B cell (primary cell): ENCODE measurements at regions not wholly inside any gene's neighbourhood (a gene's known extent, or its start where the extent isn't known, plus 50 kb on each side); places are given as distances from the start of the nearest gene placed in this dataset.

Source experiments
- ATAC-seq: fragments of 200-7000 bp; cut with Tn5 transposase; one replicate; pipeline ENCODE4 v1.10.0; 2021; ENCODE audit warnings: low read depth, mild to moderate bottlenecking, moderate number of reproducible peaks, moderate library complexity
- CTCF ChIA-PET: fragments of 350-600 bp; sonication (Branson Sonifier 250); formaldehyde crosslinking; loops from one replicate; lab custom pipeline; 2021; ENCODE audit warnings: antibody characterized with exemption, inconsistent platforms; lab: Charles Lee
- POLR2A ChIA-PET: fragments of 350-600 bp; sonication (Branson Sonifier 250); formaldehyde crosslinking; loops from one replicate; lab custom pipeline; 2021; ENCODE audit warnings: antibody characterized with exemption; lab: Charles Lee
- DNase-seq: peaks from one replicate; pipeline ENCODE4 v3.0.0; 2013
- H2AFZ ChIP-seq: 2 replicates; pipeline ENCODE4 v1.6.1; 2012; ENCODE audit warnings: mild to moderate bottlenecking, low read depth, low read length; ENCODE audit not compliant: insufficient read depth, poor library complexity, severe bottlenecking
- H3K27ac ChIP-seq, 2 donors: 1 replicate in 1 of 2; 2 replicates in 1 of 2; pipeline ENCODE4 v1.5.1; 2012 to 2013; ENCODE audit warnings: low read length in 2 of 2, mild to moderate bottlenecking in 2 of 2, moderate library complexity in 1 of 2
- H3K27me3 ChIP-seq, 4 experiments: fragments of 200-600 bp in 1 of 4; sonication (generic) in 1 of 4; replicated peaks in 1 of 4; 1 replicate in 2 of 4; 2 replicates in 2 of 4; pipeline versions ENCODE4 v1.6.1 to v1.7.0; 2013 to 2016; ENCODE audit warnings: low read length in 3 of 4, mild to moderate bottlenecking in 2 of 4, mixed read lengths in 1 of 4, moderate library complexity in 1 of 4; ENCODE audit not compliant: insufficient read depth in 4 of 4, control insufficient read depth in 3 of 4; ENCODE audit errors: control extremely low read depth in 1 of 4
- H3K36me3 ChIP-seq, 2 experiments: replicated peaks in 1 of 2; 1 replicate in 1 of 2; 2 replicates in 1 of 2; pipeline versions ENCODE4 v1.6.1 to v1.7.1; 2013; ENCODE audit warnings: low read length in 1 of 2; ENCODE audit not compliant: insufficient read depth in 2 of 2, control insufficient read depth in 1 of 2; ENCODE audit errors: control extremely low read depth in 1 of 2, extremely low read depth in 1 of 2
- H3K4me1 ChIP-seq, 2 donors: fragments of 200-600 bp in 1 of 2; sonication (generic) in 1 of 2; 1 replicate in 1 of 2; 2 replicates in 1 of 2; pipeline versions ENCODE4 v1.5.1 to v1.6.1; 2013 to 2017; ENCODE audit warnings: low read length in 2 of 2; ENCODE audit not compliant: control insufficient read depth in 2 of 2, insufficient read depth in 2 of 2
- H3K4me2 ChIP-seq: replicated peaks from 2 replicates; pipeline ENCODE3; 2012; ENCODE audit warnings: mild to moderate bottlenecking, low read depth, low read length; ENCODE audit not compliant: poor library complexity, severe bottlenecking
- H3K4me3 ChIP-seq, 5 experiments: fragments of 200-600 bp in 1 of 5; sonication (generic) in 1 of 5; 1 replicate in 3 of 5; 2 replicates in 2 of 5; pipeline versions ENCODE4 v1.5.1 to v1.7.0; 2011 to 2016; ENCODE audit warnings: low read length in 4 of 5, mild to moderate bottlenecking in 4 of 5, low read depth in 2 of 5, control low read depth in 1 of 5, moderate library complexity in 1 of 5; ENCODE audit not compliant: insufficient read depth in 1 of 5; ENCODE audit errors: control extremely low read depth in 1 of 5, extremely low read depth in 1 of 5
- H3K79me2 ChIP-seq: fragments of 200-600 bp; sonication (generic); one replicate; pipeline ENCODE4 v1.6.0; 2016; ENCODE audit warnings: low read length; ENCODE audit not compliant: control insufficient read depth, insufficient read depth
- H3K9ac ChIP-seq: fragments of 200-600 bp; sonication (generic); 2 replicates; pipeline ENCODE4 v1.6.1; 2017; ENCODE audit warnings: mild to moderate bottlenecking, low read length, moderate library complexity
- H3K9me3 ChIP-seq, 3 donors: one replicate each; pipeline versions ENCODE4 v1.6.1 to v1.7.1; 2013; ENCODE audit warnings: low read length in 2 of 3; ENCODE audit not compliant: control insufficient read depth in 2 of 3, insufficient read depth in 1 of 3; ENCODE audit errors: control extremely low read depth in 1 of 3
- H4K20me1 ChIP-seq: 2 replicates; pipeline ENCODE4 v1.6.0; 2012; ENCODE audit warnings: mild to moderate bottlenecking, low read length; ENCODE audit not compliant: insufficient read depth, control insufficient read depth, poor library complexity, severe bottlenecking
- H3K27ac Mint-ChIP-seq: one replicate; pipeline ENCODE4 v1.8.0; 2021; ENCODE audit warnings: mixed read lengths
- H3K27me3 Mint-ChIP-seq: one replicate; pipeline ENCODE4 v1.8.0; 2021; ENCODE audit warnings: mixed read lengths
- H3K4me1 Mint-ChIP-seq: one replicate; pipeline ENCODE4 v1.8.0; 2021; ENCODE audit warnings: mixed read lengths
- H3K4me3 Mint-ChIP-seq: one replicate; pipeline ENCODE4 v1.8.0; 2021; ENCODE audit warnings: mixed read lengths
- H3K9me3 Mint-ChIP-seq: one replicate; pipeline ENCODE4 v1.8.0; 2022; ENCODE audit warnings: mixed read lengths; ENCODE audit not compliant: insufficient read depth
- CTCF ChIP-seq: fragments of 200-600 bp; IDR thresholded peaks from one replicate; pipeline ENCODE4 v1.8.0; 2022; ENCODE audit warnings: antibody characterized with exemption, mild to moderate bottlenecking
- EZH2 ChIP-seq: IDR thresholded peaks from 2 replicates; pipeline ENCODE4 v1.6.1; 2012; ENCODE audit warnings: borderline replicate concordance, low read depth, mild to moderate bottlenecking, moderate library complexity, low read length; ENCODE audit not compliant: insufficient read depth, poor library complexity, severe bottlenecking
- WGBS: methylation state at CpG from one replicate; pipeline ENCODE4 v1.1.5; 2013; ENCODE audit warnings: missing lambda C conversion rate; ENCODE audit not compliant: insufficient coverage; 5-methylcytosine and 5-hydroxymethylcytosine counted together
- intact Hi-C: fragments of 100-400 bp; cut with micrococcal nuclease; formaldehyde crosslinking; loops from one replicate; pipeline ENCODE4 v1.10.0; 2022

DNA sequence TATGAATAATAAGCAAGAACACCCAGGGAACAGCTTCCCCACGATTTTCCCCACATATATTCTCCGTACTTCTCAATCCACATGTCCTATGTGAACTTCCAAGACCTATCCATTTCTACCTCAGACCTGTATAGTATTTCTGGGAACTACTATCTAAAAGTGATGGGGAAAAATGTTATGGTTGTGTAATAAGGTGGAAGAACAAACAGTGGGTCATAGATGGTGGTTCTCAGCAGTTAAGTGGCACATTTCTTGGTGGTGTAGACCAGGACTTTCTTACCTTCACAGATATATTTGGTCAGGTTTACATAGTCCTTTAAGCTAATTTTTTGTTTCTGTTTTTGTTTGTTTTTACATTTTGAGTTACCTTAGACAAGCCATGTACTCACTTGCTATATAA lies 675.1 kb downstream of the GBE1 start:
- H3K27me3 ChIP-seq, result no peaks in the 10 kb centered on the region

GRCh38 chr3:81080608-81081007 lies 680.8 kb downstream of the GBE1 start:
- Mint-ChIP-seq H3K9me3 (peaks cover 6% of the 10 kb centered on the region), H3K4me3 (no peak overlapping the region), H3K27me3 (no peaks in the 10 kb centered on the region), H3K4me1 (no peaks in the 10 kb centered on the region), H3K27ac (no peak overlapping the region)
- no peaks in the 10 kb centered on the region for H3K36me3 ChIP-seq
- intact Hi-C loops, result no loop called here
- no peak overlapping the region for H3K9ac ChIP-seq
- no peaks in the 10 kb centered on the region for H3K79me2 ChIP-seq
- H4K20me1 ChIP-seq, result no peaks in the 10 kb centered on the region
- DNase-seq (no peak), ATAC-seq (no peak)
- no peak overlapping the region for H3K27ac ChIP-seq
- WGBS, result 95% methylated on average over 2 of the region's 5 CpGs
- no peaks in the 10 kb centered on the region for H3K4me1 ChIP-seq
- H3K4me3 ChIP-seq, result no peak overlapping the region
- no peak overlapping the region for H2AFZ ChIP-seq
- TF ChIP-seq EZH2, result no peak
- no peak for TF ChIP-seq CTCF
- POLR2A ChIA-PET, result no interaction called here
- CTCF ChIA-PET, result no interaction called here
- H3K27me3 ChIP-seq, result no peaks in the 10 kb centered on the region
- peaks cover 0 to 1% (median 0%) of the 10 kb centered on the region in 3 donors for H3K9me3 ChIP-seq
- H3K4me2 ChIP-seq, result no peak overlapping the region

More for the DNA sequence above, 675.1 kb downstream of the GBE1 start:
- Mint-ChIP-seq H3K27ac (no peak overlapping the region), H3K4me1 (no peaks in the 10 kb centered on the region), H3K27me3 (no peaks in the 10 kb centered on the region), H3K4me3 (no peak overlapping the region), H3K9me3 (peaks cover 4% of the 10 kb centered on the region)
- POLR2A ChIA-PET, result no interaction called here
- H3K79me2 ChIP-seq, result no peaks in the 10 kb centered on the region
- H3K9me3 ChIP-seq, result no peaks in the 10 kb centered on the region
- H3K36me3 ChIP-seq, result no peaks in the 10 kb centered on the region
- DNase-seq (no peak), ATAC-seq (no peak)
- no peaks in the 10 kb centered on the region for H4K20me1 ChIP-seq
- no peak overlapping the region for H3K4me3 ChIP-seq
- no peaks in the 10 kb centered on the region for H3K4me1 ChIP-seq
- no peak overlapping the region for H3K4me2 ChIP-seq
- no CpG with 5 or more reads among the region's 2 CpGs for WGBS
- intact Hi-C loops, result no loop called here
- CTCF ChIA-PET, result no interaction called here
- H3K9ac ChIP-seq, result no peak overlapping the region
- TF ChIP-seq CTCF (no peak), EZH2 (no peak)
- no peak overlapping the region for H2AFZ ChIP-seq
- no peak overlapping the region for H3K27ac ChIP-seq
